ENCODE measurements at regions not wholly inside any gene's neighbourhood (a gene's known extent, or its start where the extent isn't known, plus 50 kb on each side); places are given as distances from the start of the nearest gene placed in this dataset.

GRCh38 chr21:27268290-27268689, 301.4 kb upstream of the ADAMTS5 start:
- ATAC-seq: no peak
- intact Hi-C loops (cut with DNase I): no loop called here
- DNase-seq (ENCODE audit: missing footprints): no peak

DNA sequence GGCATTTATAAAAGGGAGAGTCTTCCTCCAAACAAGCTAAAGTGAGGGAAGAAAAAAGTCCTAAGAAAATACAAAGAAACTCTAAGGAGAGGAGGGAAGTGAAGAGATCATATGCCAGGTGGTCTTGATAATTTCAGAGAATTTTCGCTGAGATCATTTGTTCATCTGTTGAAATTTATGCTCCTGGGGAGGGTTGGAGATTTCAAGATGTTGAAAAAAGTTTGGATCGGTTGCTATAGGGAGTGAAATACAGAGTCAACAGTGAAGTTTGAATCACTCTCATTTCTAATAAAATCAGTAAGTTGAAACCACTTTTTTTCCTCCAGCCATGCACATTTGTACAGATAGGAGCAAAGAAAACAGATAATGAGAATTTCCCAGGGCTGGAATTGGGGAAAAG, 299.1 kb upstream of the ADAMTS5 start:
- peak; percentile 26 for ATAC-seq
- intact Hi-C loops (cut with DNase I): no loop called here
- no peak for DNase-seq (ENCODE audit: missing footprints)

GRCh38 chr21:27265492-27265891, 298.6 kb upstream of the ADAMTS5 start:
- DNase-seq (ENCODE audit: missing footprints): no peak
- intact Hi-C loops (cut with DNase I): no loop called here
- no peak for ATAC-seq

DNA sequence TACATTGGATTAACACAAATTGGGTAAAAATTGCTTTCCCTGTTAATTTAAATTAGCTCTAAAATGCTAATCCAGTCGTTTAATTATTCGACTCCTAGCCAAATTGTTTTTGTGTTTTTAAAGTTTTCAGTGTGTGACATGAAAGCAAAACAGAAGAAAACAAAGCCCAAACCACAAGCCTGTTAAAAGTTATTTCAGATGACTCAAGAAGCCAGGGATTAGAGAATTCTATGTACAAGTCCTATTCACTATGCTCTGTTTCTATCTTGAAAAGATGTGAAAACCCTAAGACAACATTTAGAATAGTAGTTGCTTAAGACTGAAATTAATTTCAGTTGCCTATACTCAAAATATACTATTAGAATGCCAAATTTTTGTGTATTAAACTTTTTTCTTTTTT, 294.8 kb upstream of the ADAMTS5 start:
- intact Hi-C loops (cut with DNase I): no loop called here
- no peak for DNase-seq (ENCODE audit: missing footprints)
- ATAC-seq: no peak

- no peak for ATAC-seq
- DNase-seq (ENCODE audit: missing footprints): no peak
- intact Hi-C loops (cut with DNase I): no loop called here
Measured at GRCh38 chr21:27260728-27261127, 293.8 kb upstream of the ADAMTS5 start.

GRCh38 chr21:27258742-27259448, 292.0 kb upstream of the ADAMTS5 start:
- intact Hi-C loops (cut with DNase I): no loop called here
- DNase-seq (ENCODE audit: missing footprints): no peak
- no peak for ATAC-seq

- intact Hi-C loops (cut with DNase I): no loop called here
- no peak for ATAC-seq
- DNase-seq (ENCODE audit: missing footprints): no peak
Measured at GRCh38 chr21:27257908-27258556, 291.1 kb upstream of the ADAMTS5 start.

GRCh38 chr21:27257226-27257625, 290.3 kb upstream of the ADAMTS5 start:
- ATAC-seq: no peak
- intact Hi-C loops (cut with DNase I): no loop called here
- DNase-seq (ENCODE audit: missing footprints): no peak

DNA sequence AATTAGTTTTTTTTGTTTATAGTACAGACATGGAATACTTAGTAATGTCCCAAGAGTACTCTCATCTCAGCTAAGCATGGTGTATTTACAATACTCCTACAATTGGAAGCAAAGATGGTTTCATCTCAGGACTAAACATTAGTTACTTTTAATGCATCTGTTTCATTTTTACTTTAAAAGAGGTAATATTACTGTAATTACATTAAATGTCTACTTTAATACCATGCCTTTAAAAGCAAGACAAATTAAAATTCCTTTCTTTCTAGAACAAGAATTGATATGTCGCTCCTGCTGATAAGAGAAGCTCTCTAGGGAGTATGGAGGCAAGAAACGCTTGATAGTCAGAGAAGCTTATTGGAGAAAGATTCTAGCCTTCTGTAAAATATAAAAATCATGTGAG, 284.9 kb upstream of the ADAMTS5 start:
- ATAC-seq: no peak
- no peak for DNase-seq (ENCODE audit: missing footprints)
- intact Hi-C loops (cut with DNase I): no loop called here

DNA sequence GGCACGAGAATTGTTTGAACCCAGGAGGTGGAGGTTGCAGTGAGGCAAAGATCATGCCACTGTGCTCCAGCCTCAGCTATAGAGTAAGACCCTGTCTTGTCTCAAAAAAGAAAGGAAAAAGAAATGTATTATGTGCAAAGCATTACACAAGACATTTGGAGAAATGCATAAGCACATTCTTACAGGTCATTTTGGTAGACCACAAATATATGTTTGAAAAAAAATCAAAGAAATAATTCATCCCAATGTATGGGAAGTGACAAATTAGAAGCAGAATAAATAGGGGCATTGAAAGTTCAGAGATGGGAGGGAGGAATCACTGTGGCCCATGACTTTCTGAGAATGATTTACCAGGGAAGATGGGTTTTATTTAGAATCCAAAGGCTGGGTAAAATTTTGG, 283.5 kb upstream of the ADAMTS5 start:
- ATAC-seq: no peak
- intact Hi-C loops (cut with DNase I): no loop called here
- DNase-seq (ENCODE audit: missing footprints): no peak

GRCh38 chr21:27248814-27249213, 281.9 kb upstream of the ADAMTS5 start:
- no peak for DNase-seq (ENCODE audit: missing footprints)

DNA sequence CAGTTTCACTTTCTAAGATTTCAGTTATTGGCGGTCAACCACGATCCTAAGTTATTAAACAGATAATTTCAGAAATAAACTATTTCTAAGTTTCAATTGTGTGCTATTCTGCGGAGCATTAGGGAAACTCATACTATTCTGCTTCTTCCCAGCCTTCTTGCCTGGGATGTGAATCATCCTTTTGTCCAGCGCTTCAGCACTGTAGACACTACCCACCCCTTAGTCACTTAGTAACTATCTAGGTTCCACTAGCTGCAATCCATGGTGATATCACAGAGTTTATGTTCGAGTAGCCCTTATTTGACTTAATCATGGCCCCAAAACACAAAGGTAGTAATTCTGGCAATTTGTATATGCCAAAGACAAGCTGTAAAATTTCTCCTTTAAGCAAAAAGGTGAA, 279.9 kb upstream of the ADAMTS5 start:
- ATAC-seq (no peak), DNase-seq (ENCODE audit: missing footprints) (no peak)
- intact Hi-C loops (cut with DNase I): no loop called here

More at GRCh38 chr21:27248814-27249213, 281.9 kb upstream of the ADAMTS5 start:
- no peak for ATAC-seq
- intact Hi-C loops (cut with DNase I): no loop called here

DNA sequence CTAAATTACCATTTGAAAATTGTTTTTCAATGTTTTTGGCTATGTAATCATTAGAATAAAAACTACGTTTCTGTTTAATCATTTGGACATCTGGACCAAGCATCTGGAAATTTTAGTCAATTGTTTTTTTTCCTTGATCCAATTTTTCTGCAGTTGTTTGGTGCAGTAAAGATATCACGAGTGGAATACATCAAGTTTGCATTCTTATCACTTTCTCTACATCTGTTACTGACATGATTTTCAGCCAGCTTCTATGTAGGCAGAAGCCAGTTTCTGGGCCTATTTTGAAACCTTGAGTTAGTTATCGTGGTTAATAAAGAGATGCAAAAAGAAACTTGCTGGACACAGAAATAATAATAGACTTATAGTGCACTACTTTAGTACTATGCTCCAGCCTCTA, 277.9 kb upstream of the ADAMTS5 start:
- ATAC-seq (peak; percentile 67), DNase-seq (ENCODE audit: missing footprints) (no peak)
- intact Hi-C loops (cut with DNase I): no loop called here

DNA sequence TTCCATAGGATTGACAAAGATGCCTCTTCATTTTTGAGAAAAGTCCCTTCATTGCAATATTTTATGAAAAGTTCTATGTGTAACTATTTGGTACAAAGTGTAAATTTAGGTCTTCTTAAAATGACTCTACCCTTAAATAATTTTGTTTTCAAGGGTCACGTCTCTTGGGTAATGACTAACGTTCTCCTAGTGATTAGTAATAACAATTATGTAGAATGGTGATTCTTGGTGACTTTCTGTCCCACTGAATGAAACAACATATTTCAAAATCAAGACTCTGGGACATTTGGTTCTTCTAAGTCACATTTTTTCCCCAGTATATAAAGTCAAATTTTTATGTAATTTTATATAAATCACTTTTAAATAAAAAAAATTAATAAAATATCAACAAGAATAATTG, 277.5 kb upstream of the ADAMTS5 start:
- intact Hi-C loops (cut with DNase I): no loop called here

GRCh38 chr21:27240839-27241238, 274.0 kb upstream of the ADAMTS5 start:
- DNase-seq (ENCODE audit: missing footprints) (no peak), ATAC-seq (no peak)
- intact Hi-C loops (cut with DNase I): no loop called here

More for the DNA sequence above, 277.5 kb upstream of the ADAMTS5 start:
- ATAC-seq: peak; percentile 80
- no peak for DNase-seq (ENCODE audit: missing footprints)

GRCh38 chr21:27233514-27234115, 266.7 kb upstream of the ADAMTS5 start:
- intact Hi-C loops (cut with DNase I): no loop called here
- no peak for ATAC-seq

DNA sequence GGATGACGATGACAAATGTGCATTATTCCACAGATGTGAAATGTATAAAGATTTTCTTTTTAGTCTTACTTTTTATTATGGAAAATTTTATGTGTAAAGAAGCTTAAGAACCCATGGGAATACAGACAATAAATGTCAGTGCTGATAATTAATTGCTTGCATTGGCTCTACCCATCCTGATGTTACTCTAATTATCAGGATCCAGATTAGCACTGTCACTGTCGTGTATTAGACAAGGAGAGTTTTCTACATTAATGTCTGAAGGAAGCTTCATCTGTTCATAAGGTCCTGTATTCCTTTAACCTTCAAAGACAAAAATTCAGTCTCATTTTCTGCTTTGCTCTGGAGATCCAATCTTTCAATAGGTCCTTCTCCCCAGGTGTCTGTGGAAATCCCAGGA, 259.1 kb upstream of the ADAMTS5 start:
- no peak for ATAC-seq
- intact Hi-C loops (cut with DNase I): no loop called here

More at GRCh38 chr21:27233514-27234115, 266.7 kb upstream of the ADAMTS5 start:
- no peak for DNase-seq (ENCODE audit: missing footprints)

DNA sequence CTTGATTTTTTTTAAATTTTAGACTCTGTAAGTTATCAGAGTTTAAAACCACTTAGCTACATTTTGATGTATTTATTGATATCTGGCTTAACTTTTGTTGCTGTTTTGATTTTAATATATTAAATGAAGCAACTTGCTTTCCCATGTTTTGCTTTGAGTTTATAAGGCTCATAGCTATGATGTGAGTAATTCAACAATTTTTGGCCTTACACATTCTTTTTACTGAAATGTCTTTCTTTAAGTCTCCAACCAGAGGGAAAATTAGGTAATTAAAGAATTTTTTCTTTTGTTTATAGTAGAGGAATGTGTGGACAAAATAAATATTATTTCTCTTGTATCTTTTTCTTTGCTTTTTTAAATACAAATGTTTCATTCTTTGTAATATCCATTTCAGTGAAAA, 258.3 kb upstream of the ADAMTS5 start:
- DNase-seq (ENCODE audit: missing footprints) (no peak), ATAC-seq (no peak)
- intact Hi-C loops (cut with DNase I): no loop called here

More for the DNA sequence above, 259.1 kb upstream of the ADAMTS5 start:
- DNase-seq (ENCODE audit: missing footprints): no peak

GRCh38 chr21:27224169-27224568, 257.3 kb upstream of the ADAMTS5 start:
- DNase-seq (ENCODE audit: missing footprints): no peak
- intact Hi-C loops (cut with DNase I): no loop called here
- ATAC-seq: no peak

- intact Hi-C loops (cut with DNase I): no loop called here
- DNase-seq (ENCODE audit: missing footprints) (no peak), ATAC-seq (no peak)
Measured at GRCh38 chr21:27221077-27221476, 254.2 kb upstream of the ADAMTS5 start.
